ENCODE measurements at regions not wholly inside any gene's neighbourhood (a gene's known extent, or its start where the extent isn't known, plus 50 kb on each side); places are given as distances from the start of the nearest gene placed in this dataset.
"Not testable (repeated sequence)": the region's sequence is repeated elsewhere in the genome, so short reads cannot be mapped to it uniquely, and the experiment has no call there.

DNA sequence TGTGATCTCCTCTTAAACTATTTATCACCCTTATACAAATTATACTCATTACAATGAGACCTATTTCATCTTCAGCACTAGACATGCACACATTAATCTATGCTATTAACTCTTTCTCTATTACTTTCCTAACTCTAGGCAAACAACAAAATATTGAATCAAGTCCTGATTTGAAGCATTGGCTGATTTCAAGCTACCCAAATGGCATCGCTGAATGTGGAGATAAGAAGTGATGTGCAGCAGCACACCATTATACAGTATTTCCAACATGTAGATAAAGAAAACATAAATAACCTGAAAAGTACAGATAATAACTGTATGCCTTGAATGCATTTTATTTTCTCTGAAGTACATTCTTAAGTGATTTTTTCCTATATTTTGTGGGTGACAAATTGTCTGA lies 268.6 kb upstream of the GULP1 start:
- TF ChIP-seq, protein P1, sequence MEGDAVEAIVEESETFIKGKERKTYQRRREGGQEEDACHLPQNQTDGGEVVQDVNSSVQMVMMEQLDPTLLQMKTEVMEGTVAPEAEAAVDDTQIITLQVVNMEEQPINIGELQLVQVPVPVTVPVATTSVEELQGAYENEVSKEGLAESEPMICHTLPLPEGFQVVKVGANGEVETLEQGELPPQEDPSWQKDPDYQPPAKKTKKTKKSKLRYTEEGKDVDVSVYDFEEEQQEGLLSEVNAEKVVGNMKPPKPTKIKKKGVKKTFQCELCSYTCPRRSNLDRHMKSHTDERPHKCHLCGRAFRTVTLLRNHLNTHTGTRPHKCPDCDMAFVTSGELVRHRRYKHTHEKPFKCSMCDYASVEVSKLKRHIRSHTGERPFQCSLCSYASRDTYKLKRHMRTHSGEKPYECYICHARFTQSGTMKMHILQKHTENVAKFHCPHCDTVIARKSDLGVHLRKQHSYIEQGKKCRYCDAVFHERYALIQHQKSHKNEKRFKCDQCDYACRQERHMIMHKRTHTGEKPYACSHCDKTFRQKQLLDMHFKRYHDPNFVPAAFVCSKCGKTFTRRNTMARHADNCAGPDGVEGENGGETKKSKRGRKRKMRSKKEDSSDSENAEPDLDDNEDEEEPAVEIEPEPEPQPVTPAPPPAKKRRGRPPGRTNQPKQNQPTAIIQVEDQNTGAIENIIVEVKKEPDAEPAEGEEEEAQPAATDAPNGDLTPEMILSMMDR (IDR thresholded peaks at IDR 0.05; ENCODE audit: low read depth, low read length) = no peak
- H3K4me3 ChIP-seq (ENCODE audit: low read depth, low read length) = no peak overlapping the region

DNA sequence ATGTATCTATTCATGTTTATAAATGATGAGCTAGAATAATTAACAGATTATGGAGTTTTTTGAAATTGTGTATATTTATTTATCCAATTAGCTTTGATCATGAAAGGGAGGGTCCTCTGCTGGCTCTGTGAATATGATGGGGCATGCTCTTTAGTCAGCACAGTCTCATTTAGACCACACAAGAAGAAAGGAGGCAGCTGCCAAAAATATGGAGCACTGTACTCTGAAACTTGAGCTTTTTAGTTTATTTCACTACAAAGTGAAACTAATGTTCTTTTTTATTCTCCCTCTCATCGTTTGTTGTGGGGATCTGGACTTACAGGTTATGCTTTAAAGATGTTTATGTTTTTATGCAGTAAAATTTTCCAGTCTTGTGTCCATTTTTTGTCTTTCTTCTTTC lies 266.9 kb upstream of the GULP1 start:
- H3K4me3 ChIP-seq (ENCODE audit: low read depth, low read length) = no peak overlapping the region
- TF ChIP-seq, protein P1 (IDR thresholded peaks at IDR 0.05; ENCODE audit: low read depth, low read length) = no peak

DNA sequence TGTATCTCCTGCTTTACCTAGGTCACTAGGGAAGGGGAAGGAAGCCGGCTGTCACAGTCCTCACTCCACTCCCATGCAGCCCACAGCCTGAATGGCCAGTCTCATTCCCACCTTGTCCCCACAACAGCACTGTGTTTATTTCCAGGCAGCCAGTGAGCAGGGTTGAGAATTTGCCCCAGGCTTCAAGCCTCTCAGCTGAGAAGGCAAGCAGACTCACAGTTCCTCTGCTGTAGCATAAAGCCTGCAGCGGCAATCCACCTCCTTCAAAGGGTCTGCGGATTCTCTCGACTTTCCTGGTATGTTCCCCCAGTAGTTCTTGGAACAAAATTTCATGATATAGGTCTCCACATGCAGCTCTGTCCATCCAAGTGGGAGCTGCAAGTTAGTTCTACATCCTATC lies 262.9 kb upstream of the GULP1 start:
- TF ChIP-seq, protein P1 (IDR thresholded peaks at IDR 0.05; ENCODE audit: low read depth, low read length) = no peak
- no peak overlapping the region for H3K4me3 ChIP-seq (ENCODE audit: low read depth, low read length)

DNA sequence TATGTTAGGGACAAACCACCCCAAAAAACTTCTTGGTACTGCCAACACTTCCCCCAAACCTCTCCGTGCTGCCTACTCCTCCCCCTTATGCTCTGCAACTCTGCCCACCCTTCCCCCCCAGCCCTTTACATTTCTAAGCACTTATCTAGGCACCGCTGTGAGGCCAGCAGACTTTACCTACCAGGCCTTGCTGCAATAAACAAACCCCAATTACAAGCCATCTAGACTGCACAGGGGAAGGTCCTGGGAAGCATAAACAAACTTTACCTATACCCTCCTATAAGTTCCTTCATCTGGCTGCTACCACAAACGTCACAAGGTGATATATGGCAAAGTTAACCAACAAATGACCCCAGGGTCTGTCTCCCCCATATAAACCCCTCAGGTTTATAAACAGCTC lies 259.4 kb upstream of the GULP1 start:
- no peak overlapping the region for H3K4me3 ChIP-seq (ENCODE audit: low read depth, low read length)

DNA sequence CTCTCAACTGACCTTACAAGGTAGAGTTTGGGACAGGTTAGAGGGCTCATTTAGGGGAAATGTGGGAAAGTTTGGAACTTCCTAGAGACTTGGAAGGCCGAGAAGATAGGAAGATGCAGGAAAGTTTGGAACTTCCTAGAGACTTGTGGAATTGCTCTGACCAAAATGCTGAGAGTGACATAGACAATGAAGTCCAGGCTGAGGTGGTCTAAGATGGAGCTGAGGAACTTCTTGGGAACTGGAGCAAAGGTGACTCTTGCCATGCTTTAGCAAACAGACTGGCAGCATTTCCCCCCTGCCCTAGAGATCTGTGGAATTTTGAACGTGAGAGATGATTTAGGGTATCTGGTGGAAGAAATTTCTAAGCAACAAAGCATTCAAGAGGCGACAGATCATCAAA lies 258.9 kb upstream of the GULP1 start:
- TF ChIP-seq, protein P1 (IDR thresholded peaks at IDR 0.05; ENCODE audit: low read depth, low read length) = no peak
- H3K4me3 ChIP-seq (ENCODE audit: low read depth, low read length) = no peak overlapping the region

More for the DNA sequence above, 259.4 kb upstream of the GULP1 start:
- TF ChIP-seq, protein P1 (IDR thresholded peaks at IDR 0.05; ENCODE audit: low read depth, low read length) = no peak

DNA sequence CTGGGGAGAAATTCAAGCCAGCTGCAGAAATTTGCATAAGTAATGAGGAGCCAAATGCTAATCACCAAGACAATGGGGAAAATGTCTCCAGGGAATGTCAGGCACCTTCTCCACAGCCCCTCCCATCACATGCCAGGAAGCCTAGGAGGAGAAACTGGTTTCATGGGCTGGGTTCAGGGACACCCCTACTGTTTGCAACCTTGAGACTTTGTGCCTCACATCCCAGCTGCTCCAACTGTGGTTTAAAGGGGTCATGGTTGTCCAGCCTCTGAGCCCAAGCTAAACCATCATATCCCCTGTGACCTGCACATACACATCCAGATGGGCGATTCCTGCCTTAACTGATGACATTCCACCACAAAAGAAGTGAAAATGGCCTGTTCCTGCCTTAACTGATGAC lies 258.4 kb upstream of the GULP1 start:
- H3K4me3 ChIP-seq (ENCODE audit: low read depth, low read length) = not testable (repeated sequence)

DNA sequence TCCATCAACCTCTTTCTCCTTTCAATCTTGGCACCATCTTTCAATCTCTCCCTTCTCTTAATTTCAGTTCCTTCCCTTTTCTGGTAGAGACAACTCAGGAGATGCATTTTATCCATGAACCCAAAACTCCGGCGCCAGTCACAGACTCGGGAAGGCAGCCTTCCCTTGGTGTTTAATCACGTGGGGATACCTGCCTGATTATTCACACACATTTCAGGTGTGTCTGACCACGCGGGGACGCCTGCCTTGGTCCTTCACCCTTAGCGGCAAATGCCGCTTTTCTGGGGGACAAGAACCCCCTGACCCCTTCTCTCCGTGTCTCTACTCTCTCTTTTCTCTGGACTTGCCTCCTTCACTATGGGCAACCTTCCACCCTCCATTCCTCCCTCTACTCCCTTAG lies 257.6 kb upstream of the GULP1 start:
- not testable (repeated sequence) for H3K4me3 ChIP-seq (ENCODE audit: low read depth, low read length)

DNA sequence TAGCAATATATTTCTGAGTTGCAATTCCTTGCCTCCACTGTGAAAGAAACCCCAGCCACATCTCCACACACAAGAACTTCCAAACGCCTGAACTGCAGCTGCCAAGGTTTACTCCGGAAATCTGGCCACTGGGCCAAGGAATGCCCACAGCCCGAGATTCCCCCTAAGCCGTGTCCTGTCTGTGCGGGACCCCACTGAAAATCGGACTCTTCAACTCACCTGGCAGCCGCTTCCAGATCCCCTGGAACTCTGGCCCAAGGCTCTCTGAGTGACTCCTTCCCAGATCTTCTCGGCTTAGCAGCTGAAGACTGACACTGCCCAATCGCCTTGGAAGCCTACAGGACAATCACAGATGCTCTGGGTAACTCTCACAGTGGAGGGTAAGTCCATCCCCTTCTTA lies 256.3 kb upstream of the GULP1 start:
- H3K4me3 ChIP-seq (ENCODE audit: low read depth, low read length) = not testable (repeated sequence)

DNA sequence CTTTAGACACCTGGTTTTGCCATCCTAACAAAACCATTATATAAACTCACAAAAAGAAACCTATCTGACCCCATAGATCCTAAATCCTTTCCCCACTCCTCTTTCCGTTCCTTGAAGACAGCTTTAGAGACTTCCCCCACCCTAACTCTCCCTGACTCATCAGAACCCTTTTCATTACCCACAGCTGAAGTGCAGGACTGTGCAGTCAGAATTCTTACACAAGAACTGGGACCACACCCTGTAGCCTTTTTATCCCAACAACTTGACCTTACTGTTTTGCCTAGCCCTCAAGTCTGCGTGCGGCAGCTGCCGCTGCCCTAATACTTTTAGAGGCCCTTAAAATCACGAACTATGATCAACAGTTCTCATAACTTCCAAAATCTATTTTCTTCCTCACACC lies 254.9 kb upstream of the GULP1 start:
- H3K4me3 ChIP-seq (ENCODE audit: low read depth, low read length) = not testable (repeated sequence)

DNA sequence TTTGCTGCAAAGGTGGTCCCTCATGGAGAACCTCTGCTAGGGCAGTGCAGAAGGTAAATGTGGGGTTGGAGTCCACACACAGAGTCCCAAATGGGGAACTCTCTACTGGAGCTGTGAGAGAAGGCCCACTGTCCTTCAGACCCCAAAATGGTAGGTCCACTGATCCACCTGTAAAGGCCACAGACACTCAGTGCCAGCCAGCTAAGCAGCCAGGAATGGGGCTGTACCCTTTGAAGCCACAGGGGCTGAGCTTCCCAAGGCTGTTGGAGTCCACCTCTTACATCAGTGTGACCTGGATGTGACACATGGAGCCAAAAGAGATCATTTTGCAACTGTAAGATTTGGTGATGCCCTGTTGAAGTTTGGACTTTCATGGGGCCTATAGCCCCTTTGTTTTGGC lies 252.4 kb upstream of the GULP1 start:
- H3K4me3 ChIP-seq (ENCODE audit: low read depth, low read length) = no peak overlapping the region
- TF ChIP-seq, protein P1 (IDR thresholded peaks at IDR 0.05; ENCODE audit: low read depth, low read length) = no peak
